ENCODE measurements at regions not wholly inside any gene's neighbourhood (a gene's known extent, or its start where the extent isn't known, plus 50 kb on each side); places are given as distances from the start of the nearest gene placed in this dataset.
"Not testable (repeated sequence)": the region's sequence is repeated elsewhere in the genome, so short reads cannot be mapped to it uniquely, and the experiment has no call there.

GRCh38 chr13:103884101-103884723 lies 818.0 kb upstream of the SLC10A2 start:
- no peak for DNase-seq (ENCODE audit: low read depth)

- DNase-seq (ENCODE audit: low read depth): no peak
These were observed 817.5 kb upstream of the SLC10A2 start for GRCh38 chr13:103883698-103884097.

- peak; percentile 86 for DNase-seq (ENCODE audit: low read depth)
These were observed 816.9 kb upstream of the SLC10A2 start for GRCh38 chr13:103883164-103883563.

- not testable (repeated sequence) for DNase-seq (ENCODE audit: low read depth)
These were observed 813.9 kb upstream of the SLC10A2 start for GRCh38 chr13:103880146-103880545.

- no peak for DNase-seq (ENCODE audit: low read depth)
These were observed 812.8 kb upstream of the SLC10A2 start for GRCh38 chr13:103878891-103879605.

GRCh38 chr13:103876571-103876970 lies 810.4 kb upstream of the SLC10A2 start:
- DNase-seq (ENCODE audit: low read depth): peak; percentile 7

GRCh38 chr13:103873725-103874124 lies 807.5 kb upstream of the SLC10A2 start:
- DNase-seq (ENCODE audit: low read depth): no peak

- DNase-seq (ENCODE audit: low read depth): no peak
These were observed 799.8 kb upstream of the SLC10A2 start for GRCh38 chr13:103866048-103866447.

GRCh38 chr13:103862525-103862924 lies 796.3 kb upstream of the SLC10A2 start:
- no peak for DNase-seq (ENCODE audit: low read depth)

- DNase-seq (ENCODE audit: low read depth): no peak
These were observed 793.7 kb upstream of the SLC10A2 start for GRCh38 chr13:103859952-103860351.

- DNase-seq (ENCODE audit: low read depth): no peak
These were observed 785.8 kb upstream of the SLC10A2 start for GRCh38 chr13:103852036-103852435.

GRCh38 chr13:103844471-103844870 lies 778.3 kb upstream of the SLC10A2 start:
- DNase-seq (ENCODE audit: low read depth): no peak

GRCh38 chr13:103839460-103839859 lies 773.2 kb upstream of the SLC10A2 start:
- no peak for DNase-seq (ENCODE audit: low read depth)

- DNase-seq (ENCODE audit: low read depth): no peak
These were observed 768.8 kb upstream of the SLC10A2 start for GRCh38 chr13:103835052-103835451.

GRCh38 chr13:103833294-103833852 lies 767.2 kb upstream of the SLC10A2 start:
- DNase-seq (ENCODE audit: low read depth): no peak

- DNase-seq (ENCODE audit: low read depth): peak; percentile 15
These were observed 749.4 kb upstream of the SLC10A2 start for GRCh38 chr13:103815619-103816018.

- DNase-seq (ENCODE audit: low read depth): no peak
These were observed 746.8 kb upstream of the SLC10A2 start for GRCh38 chr13:103812971-103813370.

- no peak for DNase-seq (ENCODE audit: low read depth)
These were observed 746.3 kb upstream of the SLC10A2 start for GRCh38 chr13:103812558-103812957.

GRCh38 chr13:103810026-103810425 lies 743.8 kb upstream of the SLC10A2 start:
- DNase-seq (ENCODE audit: low read depth): no peak

GRCh38 chr13:103805771-103806170 lies 739.6 kb upstream of the SLC10A2 start:
- DNase-seq (ENCODE audit: low read depth): no peak

- DNase-seq (ENCODE audit: low read depth): no peak
These were observed 737.1 kb upstream of the SLC10A2 start for GRCh38 chr13:103803349-103803748.

GRCh38 chr13:103799028-103799427 lies 732.8 kb upstream of the SLC10A2 start:
- no peak for DNase-seq (ENCODE audit: low read depth)

GRCh38 chr13:103795892-103796478 lies 729.8 kb upstream of the SLC10A2 start:
- no peak for DNase-seq (ENCODE audit: low read depth)

Measured in ELR (cell line).